MM.1S (cell line): ENCODE measurements at regions not wholly inside any gene's neighbourhood (a gene's known extent, or its start where the extent isn't known, plus 50 kb on each side); places are given as distances from the start of the nearest gene placed in this dataset.

Source experiments
- DNase-seq: peaks from one replicate; pipeline ENCODE4 v3.0.0-alpha.2; 2015
- H2AFZ ChIP-seq: fragments of 300-600 bp; sonication (generic); 2 replicates; pipeline ENCODE4 v1.6.0; 2016; ENCODE audit warnings: antibody characterized with exemption, low read length
- H3F3A ChIP-seq: fragments of 300-600 bp; sonication (generic); 2 replicates; pipeline ENCODE4 v1.6.1; 2016; ENCODE audit warnings: mild to moderate bottlenecking, antibody characterized with exemption, low read length, moderate library complexity, mixed read lengths; ENCODE audit not compliant: insufficient read depth
- H3K27ac ChIP-seq: fragments of 300-600 bp; sonication (generic); 2 replicates; pipeline ENCODE4 v1.5.1; 2016; ENCODE audit warnings: mild to moderate bottlenecking, low read length
- H3K27me3 ChIP-seq: fragments of 300-600 bp; sonication (generic); replicated peaks from 2 replicates; pipeline ENCODE4 v1.6.0; 2016; ENCODE audit warnings: low read length; ENCODE audit not compliant: insufficient read depth
- H3K36me3 ChIP-seq: fragments of 300-600 bp; sonication (generic); replicated peaks from 2 replicates; pipeline ENCODE4 v1.6.1; 2016; ENCODE audit warnings: mild to moderate bottlenecking, low read length, mixed read lengths; ENCODE audit not compliant: insufficient read depth
- H3K4me1 ChIP-seq: fragments of 300-600 bp; sonication (generic); 2 replicates; pipeline ENCODE4 v1.6.1; 2016; ENCODE audit warnings: low read length, mixed read lengths
- H3K4me2 ChIP-seq: fragments of 300-600 bp; sonication (generic); 2 replicates; pipeline ENCODE4 v1.6.0; 2016; ENCODE audit warnings: low read depth, low read length
- H3K4me3 ChIP-seq: fragments of 300-600 bp; sonication (generic); 2 replicates; pipeline ENCODE4 v1.5.1; 2016; ENCODE audit warnings: low read length, mixed read lengths
- H3K79me2 ChIP-seq: fragments of 300-600 bp; sonication (generic); 2 replicates; pipeline ENCODE4 v1.6.1; 2016; ENCODE audit warnings: mixed run types, low read length, mixed read lengths
- H3K9ac ChIP-seq: fragments of 300-600 bp; sonication (generic); 2 replicates; pipeline ENCODE4 v1.6.1; 2016; ENCODE audit warnings: low read length, mixed read lengths
- H3K9me2 ChIP-seq: fragments of 300-600 bp; sonication (generic); replicated peaks from 2 replicates; pipeline ENCODE4 v1.6.1; 2016; ENCODE audit warnings: mild to moderate bottlenecking, low read length, mixed read lengths; ENCODE audit not compliant: insufficient read depth
- H3K9me3 ChIP-seq: fragments of 300-600 bp; sonication (generic); replicated peaks from 2 replicates; pipeline ENCODE4 v1.6.1; 2016; ENCODE audit warnings: mild to moderate bottlenecking, low read length, mixed read lengths; ENCODE audit not compliant: insufficient read depth
- H4K20me1 ChIP-seq: fragments of 300-600 bp; sonication (generic); 2 replicates; pipeline ENCODE4 v1.6.1; 2016; ENCODE audit warnings: mild to moderate bottlenecking, low read length, moderate library complexity, mixed read lengths; ENCODE audit not compliant: insufficient read depth
- EZH2 ChIP-seq: fragments of 300-600 bp; sonication (generic); optimal IDR thresholded peaks from 2 replicates; pipeline ENCODE3; 2017; ENCODE audit warnings: low read depth, mild to moderate bottlenecking, antibody characterized with exemption, low read length, mixed read lengths
- EZH2phosphoT487 ChIP-seq: fragments of 300-600 bp; sonication (generic); IDR thresholded peaks from 2 replicates; pipeline ENCODE4 v1.6.1; 2018; ENCODE audit warnings: antibody characterized with exemption, low read length
- TF ChIP-seq, protein P1 (sequence below): fragments of 300-600 bp; sonication (generic); IDR thresholded peaks from 2 replicates; pipeline ENCODE4 v1.5.1; 2016; ENCODE audit warnings: antibody characterized with exemption, low read length, mixed read lengths

DNA sequence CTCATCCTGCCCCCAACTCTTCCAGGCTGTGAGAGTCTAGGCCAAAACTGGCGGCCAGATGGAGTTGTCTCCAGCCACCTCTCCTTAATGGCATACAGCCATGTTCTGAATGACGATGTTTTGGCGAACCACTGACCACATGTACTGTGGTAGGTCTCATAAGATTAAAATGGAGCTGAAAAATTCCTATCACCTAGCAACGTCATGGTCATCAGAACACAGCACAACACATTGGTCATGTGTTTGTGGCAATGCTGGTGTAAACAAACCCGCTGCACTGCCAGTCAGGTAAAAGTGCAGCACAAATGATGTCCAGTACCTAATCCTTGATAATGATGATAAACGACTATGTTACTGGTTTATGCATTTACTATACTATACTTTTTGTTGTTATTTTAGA, 290.0 kb upstream of the MKI67 start:
- Histone ChIP-seq H3K4me1 (no peaks in the 10 kb centered on the region), H4K20me1 (no peaks in the 10 kb centered on the region), H3K27ac (no peak overlapping the region), H3K36me3 (no peaks in the 10 kb centered on the region), H3K4me3 (no peak overlapping the region), H3K9ac (no peak overlapping the region), H3K9me2 (no peaks in the 10 kb centered on the region), H2AFZ (no peak overlapping the region), H3K4me2 (no peak overlapping the region), H3K27me3 (no peaks in the 10 kb centered on the region), H3K9me3 (no peaks in the 10 kb centered on the region), H3F3A (no peaks in the 10 kb centered on the region), H3K79me2 (no peaks in the 10 kb centered on the region)
- TF ChIP-seq, protein P1, sequence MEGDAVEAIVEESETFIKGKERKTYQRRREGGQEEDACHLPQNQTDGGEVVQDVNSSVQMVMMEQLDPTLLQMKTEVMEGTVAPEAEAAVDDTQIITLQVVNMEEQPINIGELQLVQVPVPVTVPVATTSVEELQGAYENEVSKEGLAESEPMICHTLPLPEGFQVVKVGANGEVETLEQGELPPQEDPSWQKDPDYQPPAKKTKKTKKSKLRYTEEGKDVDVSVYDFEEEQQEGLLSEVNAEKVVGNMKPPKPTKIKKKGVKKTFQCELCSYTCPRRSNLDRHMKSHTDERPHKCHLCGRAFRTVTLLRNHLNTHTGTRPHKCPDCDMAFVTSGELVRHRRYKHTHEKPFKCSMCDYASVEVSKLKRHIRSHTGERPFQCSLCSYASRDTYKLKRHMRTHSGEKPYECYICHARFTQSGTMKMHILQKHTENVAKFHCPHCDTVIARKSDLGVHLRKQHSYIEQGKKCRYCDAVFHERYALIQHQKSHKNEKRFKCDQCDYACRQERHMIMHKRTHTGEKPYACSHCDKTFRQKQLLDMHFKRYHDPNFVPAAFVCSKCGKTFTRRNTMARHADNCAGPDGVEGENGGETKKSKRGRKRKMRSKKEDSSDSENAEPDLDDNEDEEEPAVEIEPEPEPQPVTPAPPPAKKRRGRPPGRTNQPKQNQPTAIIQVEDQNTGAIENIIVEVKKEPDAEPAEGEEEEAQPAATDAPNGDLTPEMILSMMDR = no peak
- TF ChIP-seq EZH2phosphoT487 (no peak), EZH2 (no peak)
- no peak for DNase-seq

DNA sequence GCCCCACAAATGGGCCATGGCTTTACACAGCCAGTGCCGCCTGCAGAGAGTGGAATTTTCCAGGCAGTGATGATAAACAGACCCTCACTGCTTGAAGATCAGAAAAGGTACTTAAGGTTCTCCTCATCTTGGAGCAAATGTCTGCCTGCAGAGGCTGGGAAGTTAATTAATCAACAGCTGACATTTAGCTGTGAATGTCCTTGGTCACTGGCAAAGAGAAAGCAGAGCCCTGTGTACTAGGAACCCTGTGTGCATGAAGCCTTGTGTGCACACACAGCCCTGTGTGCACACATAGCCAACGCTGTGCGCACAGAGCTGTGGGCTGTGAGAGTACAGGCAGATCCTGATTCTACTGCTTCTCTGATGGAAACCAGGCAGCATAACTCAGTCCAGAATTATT, 291.6 kb upstream of the MKI67 start:
- H3K9me2 ChIP-seq = no peaks in the 10 kb centered on the region
- no peaks in the 10 kb centered on the region for H4K20me1 ChIP-seq
- H3K4me3 ChIP-seq = no peak overlapping the region
- no peaks in the 10 kb centered on the region for H3K4me1 ChIP-seq
- H3K36me3 ChIP-seq = no peaks in the 10 kb centered on the region
- no peak overlapping the region for H3K4me2 ChIP-seq
- no peak overlapping the region for H3K27ac ChIP-seq
- H3K9me3 ChIP-seq = no peaks in the 10 kb centered on the region
- no peaks in the 10 kb centered on the region for H3K79me2 ChIP-seq
- no peak overlapping the region for H2AFZ ChIP-seq
- H3K9ac ChIP-seq = no peak overlapping the region
- no peaks in the 10 kb centered on the region for H3K27me3 ChIP-seq
- no peaks in the 10 kb centered on the region for H3F3A ChIP-seq
- no peak for TF ChIP-seq EZH2phosphoT487
- TF ChIP-seq, protein P1 = no peak
- TF ChIP-seq EZH2 = no peak
- DNase-seq = no peak

DNA sequence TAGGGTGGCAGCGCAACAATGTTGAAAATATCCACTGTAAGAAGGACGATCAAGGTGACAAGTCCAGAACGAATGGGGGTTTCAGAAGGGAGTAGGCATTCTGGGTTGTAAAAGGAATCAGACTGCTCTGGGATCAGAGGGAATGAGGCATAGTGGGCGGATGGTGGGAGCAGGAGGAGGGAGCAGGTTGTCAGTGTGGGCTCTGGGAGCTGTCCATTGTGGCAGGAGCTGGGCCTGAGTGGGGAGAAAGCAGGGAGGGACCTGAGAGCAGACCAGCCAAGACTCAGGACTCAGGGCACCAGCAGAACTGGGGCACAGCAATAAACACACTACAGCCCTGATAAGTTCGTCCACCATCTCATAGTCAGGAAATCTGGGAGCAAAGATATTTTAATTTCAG, 292.6 kb upstream of the MKI67 start:
- Histone ChIP-seq H3K9me2 (no peaks in the 10 kb centered on the region), H3K9ac (no peak overlapping the region), H3K4me2 (no peak overlapping the region), H3K36me3 (no peaks in the 10 kb centered on the region), H3K4me3 (no peak overlapping the region), H4K20me1 (no peaks in the 10 kb centered on the region), H3K79me2 (no peaks in the 10 kb centered on the region), H3K27ac (no peak overlapping the region), H3K4me1 (no peaks in the 10 kb centered on the region), H2AFZ (no peak overlapping the region), H3K27me3 (no peaks in the 10 kb centered on the region), H3F3A (no peaks in the 10 kb centered on the region), H3K9me3 (no peaks in the 10 kb centered on the region)
- TF ChIP-seq, protein P1 = no peak
- no peak for TF ChIP-seq EZH2phosphoT487
- TF ChIP-seq EZH2 = no peak
- DNase-seq = no peak
